Astrocyte (in vitro differentiated cells and primary cell): ENCODE measurements at regions not wholly inside any gene's neighbourhood (a gene's known extent, or its start where the extent isn't known, plus 50 kb on each side); places are given as distances from the start of the nearest gene placed in this dataset.

Experiments used
- DNase-seq: peaks from one replicate; pipeline ENCODE4 v3.0.0-alpha.2; 2010; ENCODE audit warnings: low read depth
- FAIRE-seq: peaks from 2 replicates; lab custom pipeline; 2011; peaks lifted over from hg19 to GRCh38; lab: Jason Lieb, UNC
- H2AFZ ChIP-seq: 2 replicates; pipeline ENCODE4 v1.6.0; 2012; ENCODE audit warnings: low read depth, low read length, inconsistent platforms
- H3K27ac ChIP-seq: 2 replicates; pipeline ENCODE4 v1.5.1; 2011; ENCODE audit warnings: low read depth, low read length, inconsistent platforms
- H3K27me3 ChIP-seq: 2 replicates; pipeline ENCODE4 v1.6.0; 2011; ENCODE audit warnings: low read length, inconsistent platforms; ENCODE audit not compliant: insufficient read depth
- H3K36me3 ChIP-seq: 2 replicates; pipeline ENCODE4 v1.5.1; 2011; ENCODE audit warnings: low read length, inconsistent platforms; ENCODE audit not compliant: insufficient read depth
- H3K4me1 ChIP-seq: 2 replicates; pipeline ENCODE4 v1.5.1; 2011; ENCODE audit warnings: low read length, inconsistent platforms; ENCODE audit not compliant: insufficient read depth
- H3K4me2 ChIP-seq: 2 replicates; pipeline ENCODE4 v1.6.0; 2012; ENCODE audit warnings: low read length, inconsistent platforms
- H3K4me3 ChIP-seq: 2 replicates; pipeline ENCODE4 v1.5.1; 2011; ENCODE audit warnings: low read depth, mild to moderate bottlenecking, low read length, inconsistent platforms; ENCODE audit not compliant: insufficient read depth
- H3K79me2 ChIP-seq: 2 replicates; pipeline ENCODE4 v1.6.0; 2012; ENCODE audit warnings: mild to moderate bottlenecking, low read length, inconsistent platforms; ENCODE audit not compliant: insufficient read depth
- H3K9ac ChIP-seq: 2 replicates; pipeline ENCODE4 v1.6.0; 2012; ENCODE audit warnings: mild to moderate bottlenecking, low read length, inconsistent platforms
- H3K9me3 ChIP-seq: 2 replicates; pipeline ENCODE4 v1.5.1; 2012; ENCODE audit warnings: low read depth, mild to moderate bottlenecking, low read length, inconsistent platforms; ENCODE audit not compliant: insufficient read depth
- H4K20me1 ChIP-seq: 2 replicates; pipeline ENCODE4 v1.6.0; 2012; ENCODE audit warnings: low read length, inconsistent platforms; ENCODE audit not compliant: insufficient read depth
- H3K27ac Mint-ChIP-seq: one replicate; pipeline ENCODE4 v1.8.0; 2021; ENCODE audit warnings: mild to moderate bottlenecking, mixed read lengths; ENCODE audit not compliant: unreplicated experiment
- H3K27me3 Mint-ChIP-seq: one replicate; pipeline ENCODE4 v1.8.0; 2021; ENCODE audit warnings: low read depth, mixed read lengths; ENCODE audit not compliant: unreplicated experiment
- H3K36me3 Mint-ChIP-seq: one replicate; pipeline ENCODE4 v1.8.0; 2021; ENCODE audit warnings: low read depth, mixed read lengths; ENCODE audit not compliant: unreplicated experiment
- H3K4me1 Mint-ChIP-seq: one replicate; pipeline ENCODE4 v1.8.0; 2021; ENCODE audit warnings: low read depth, mixed read lengths; ENCODE audit not compliant: unreplicated experiment
- H3K4me3 Mint-ChIP-seq: one replicate; pipeline ENCODE4 v1.8.0; 2021; ENCODE audit warnings: mild to moderate bottlenecking, moderate library complexity, mixed read lengths; ENCODE audit not compliant: unreplicated experiment
- H3K9me3 Mint-ChIP-seq: one replicate; pipeline ENCODE4 v1.8.0; 2021; ENCODE audit warnings: mild to moderate bottlenecking, mixed read lengths; ENCODE audit not compliant: unreplicated experiment
- EZH2 ChIP-seq: IDR thresholded peaks from 2 replicates; pipeline ENCODE4 v1.6.1; 2012; ENCODE audit warnings: mild to moderate bottlenecking, low read length, inconsistent platforms; ENCODE audit not compliant: insufficient read depth
- TF ChIP-seq, protein P1 (sequence below): IDR thresholded peaks from 2 replicates; pipeline ENCODE4 v1.5.1; 2011; ENCODE audit warnings: low read depth, mild to moderate bottlenecking, inconsistent platforms, low read length, moderate library complexity; ENCODE audit not compliant: insufficient read depth

DNA sequence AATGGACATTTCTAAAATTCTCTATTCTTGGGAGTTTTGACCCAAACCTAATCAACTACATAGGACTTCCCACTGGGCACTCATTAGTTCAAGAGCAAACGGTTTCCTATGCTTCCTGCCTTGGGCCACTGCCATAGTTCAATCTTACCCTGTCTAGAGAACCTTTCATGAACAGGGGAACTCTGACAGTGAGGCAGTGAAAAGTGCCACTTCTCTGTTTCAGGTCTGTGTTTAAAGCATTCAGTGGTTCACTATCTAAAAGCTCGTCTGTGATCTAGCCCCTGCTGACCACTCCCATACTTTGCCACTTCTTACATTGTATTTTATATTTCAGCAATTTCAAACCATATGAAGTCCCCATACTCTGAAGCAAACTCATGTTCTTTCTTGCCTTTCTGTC, 122.7 kb upstream of the IGF1 start:
- Histone ChIP-seq H2AFZ (no peak overlapping the region), H4K20me1 (no peaks in the 10 kb centered on the region), H3K79me2 (no peaks in the 10 kb centered on the region), H3K4me2 (no peak overlapping the region), H3K9ac (no peak overlapping the region), H3K4me1 (no peaks in the 10 kb centered on the region), H3K27ac (no peak overlapping the region), H3K36me3 (no peaks in the 10 kb centered on the region), H3K4me3 (no peak overlapping the region), H3K27me3 (no peaks in the 10 kb centered on the region), H3K9me3 (no peaks in the 10 kb centered on the region)
- TF ChIP-seq EZH2: no peak
- TF ChIP-seq, protein P1, sequence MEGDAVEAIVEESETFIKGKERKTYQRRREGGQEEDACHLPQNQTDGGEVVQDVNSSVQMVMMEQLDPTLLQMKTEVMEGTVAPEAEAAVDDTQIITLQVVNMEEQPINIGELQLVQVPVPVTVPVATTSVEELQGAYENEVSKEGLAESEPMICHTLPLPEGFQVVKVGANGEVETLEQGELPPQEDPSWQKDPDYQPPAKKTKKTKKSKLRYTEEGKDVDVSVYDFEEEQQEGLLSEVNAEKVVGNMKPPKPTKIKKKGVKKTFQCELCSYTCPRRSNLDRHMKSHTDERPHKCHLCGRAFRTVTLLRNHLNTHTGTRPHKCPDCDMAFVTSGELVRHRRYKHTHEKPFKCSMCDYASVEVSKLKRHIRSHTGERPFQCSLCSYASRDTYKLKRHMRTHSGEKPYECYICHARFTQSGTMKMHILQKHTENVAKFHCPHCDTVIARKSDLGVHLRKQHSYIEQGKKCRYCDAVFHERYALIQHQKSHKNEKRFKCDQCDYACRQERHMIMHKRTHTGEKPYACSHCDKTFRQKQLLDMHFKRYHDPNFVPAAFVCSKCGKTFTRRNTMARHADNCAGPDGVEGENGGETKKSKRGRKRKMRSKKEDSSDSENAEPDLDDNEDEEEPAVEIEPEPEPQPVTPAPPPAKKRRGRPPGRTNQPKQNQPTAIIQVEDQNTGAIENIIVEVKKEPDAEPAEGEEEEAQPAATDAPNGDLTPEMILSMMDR: no peak
- H3K4me1 Mint-ChIP-seq: peaks cover 7% of the 10 kb centered on the region
- no peak overlapping the region for H3K4me3 Mint-ChIP-seq
- no peaks in the 10 kb centered on the region for H3K27me3 Mint-ChIP-seq
- DNase-seq (no peak), FAIRE-seq (no peak)
- H3K9me3 Mint-ChIP-seq: peaks cover 4% of the 10 kb centered on the region
- H3K27ac Mint-ChIP-seq: no peak overlapping the region
- no peaks in the 10 kb centered on the region for H3K36me3 Mint-ChIP-seq

DNA sequence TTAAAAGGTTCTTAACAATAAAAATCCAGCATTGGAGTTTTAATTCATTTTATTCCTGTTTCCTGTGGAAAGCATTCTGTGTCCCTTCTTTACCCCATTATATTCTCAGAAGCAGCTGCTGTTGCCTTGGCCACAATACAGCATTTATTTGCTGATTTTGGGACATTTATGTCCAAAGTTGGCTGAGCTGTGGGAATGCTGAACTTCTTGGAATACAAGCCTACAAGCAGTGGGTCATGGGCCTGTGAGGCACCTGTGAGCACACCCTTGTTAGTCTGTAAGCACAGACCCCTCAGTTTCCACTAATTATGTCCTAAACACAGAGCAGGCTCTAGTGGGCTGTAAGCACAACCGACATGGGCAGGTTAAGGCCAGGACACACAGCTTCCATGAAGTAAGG, 122.2 kb upstream of the IGF1 start:
- no peak overlapping the region for H3K4me2 ChIP-seq
- FAIRE-seq: no peak

DNA sequence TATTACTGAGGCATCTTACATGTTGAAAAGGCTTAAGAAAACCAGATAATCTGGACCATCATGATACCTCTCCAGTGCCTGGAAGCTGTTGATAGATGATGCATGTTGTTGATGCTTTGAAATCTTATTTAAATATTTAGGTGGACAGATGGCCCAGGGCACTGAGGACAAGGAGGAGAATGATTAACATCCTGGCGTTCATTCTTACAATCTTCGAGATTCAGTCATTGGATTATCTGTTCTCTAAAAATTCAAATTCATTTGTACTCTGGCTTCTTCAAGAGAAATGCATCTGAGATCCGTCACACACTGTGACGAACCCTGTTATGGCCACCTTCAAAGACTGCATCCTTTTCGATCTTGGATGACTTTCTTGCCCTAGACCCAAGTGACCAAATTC, 121.3 kb upstream of the IGF1 start:
- H3K4me3 Mint-ChIP-seq: no peak overlapping the region
- TF ChIP-seq EZH2: no peak
- TF ChIP-seq, protein P1: no peak
- FAIRE-seq: no peak

More for the DNA sequence above, 122.2 kb upstream of the IGF1 start:
- Histone ChIP-seq H3K4me1 (no peaks in the 10 kb centered on the region), H3K4me3 (no peak overlapping the region), H3K9ac (no peak overlapping the region), H3K27ac (no peak overlapping the region), H3K79me2 (no peaks in the 10 kb centered on the region), H2AFZ (no peak overlapping the region), H4K20me1 (no peaks in the 10 kb centered on the region), H3K27me3 (no peaks in the 10 kb centered on the region), H3K36me3 (no peaks in the 10 kb centered on the region), H3K9me3 (no peaks in the 10 kb centered on the region)
- Mint-ChIP-seq H3K4me3 (no peak overlapping the region), H3K36me3 (no peaks in the 10 kb centered on the region), H3K4me1 (peaks cover 7% of the 10 kb centered on the region), H3K27me3 (no peaks in the 10 kb centered on the region), H3K9me3 (peaks cover 2% of the 10 kb centered on the region), H3K27ac (no peak overlapping the region)
- TF ChIP-seq, protein P1: no peak
- DNase-seq: no peak

More for the DNA sequence above, 121.3 kb upstream of the IGF1 start:
- Histone ChIP-seq H3K9me3 (no peaks in the 10 kb centered on the region), H3K4me3 (no peak overlapping the region), H3K79me2 (no peaks in the 10 kb centered on the region), H3K4me2 (no peak overlapping the region), H2AFZ (no peak overlapping the region), H3K36me3 (no peaks in the 10 kb centered on the region), H3K27ac (no peak overlapping the region), H3K4me1 (no peaks in the 10 kb centered on the region), H3K27me3 (no peaks in the 10 kb centered on the region), H3K9ac (no peak overlapping the region), H4K20me1 (no peaks in the 10 kb centered on the region)
- Mint-ChIP-seq H3K4me1 (peaks cover 7% of the 10 kb centered on the region), H3K27ac (no peak overlapping the region), H3K36me3 (no peaks in the 10 kb centered on the region), H3K9me3 (peaks cover 2% of the 10 kb centered on the region), H3K27me3 (no peaks in the 10 kb centered on the region)
- DNase-seq: no peak
